ENCODE measurements at regions not wholly inside any gene's neighbourhood (a gene's known extent, or its start where the extent isn't known, plus 50 kb on each side); places are given as distances from the start of the nearest gene placed in this dataset.

GRCh38 chr21:41640748-41641509 is 125.9 kb downstream of the RIPK4 start:
- no peaks in the 10 kb centered on the region for H3K27me3 ChIP-seq
- peak overlapping the region; percentile 62 to 65 for H3K27ac ChIP-seq
- H3K36me3 ChIP-seq = no peaks in the 10 kb centered on the region
- intact Hi-C loops (cut with DNase I; ENCODE audit: low total_unique reads) = no loop called here
- TF ChIP-seq POLR2AphosphoS5 (IDR thresholded peaks at IDR 0.05) = no peak
- no peak for TF ChIP-seq CTCF (IDR thresholded peaks at IDR 0.05)
- TF ChIP-seq POLR2A (IDR thresholded peaks at IDR 0.05) = no peak
- DNase-seq (ENCODE audit: low spot score in 2 of 2) = no peak
- H3K4me1 ChIP-seq = no peaks in the 10 kb centered on the region
- no peak overlapping the region for H3K4me3 ChIP-seq
- H3K9me3 ChIP-seq = peaks cover 0 to 5% of the 10 kb centered on the region in 2 donors

GRCh38 chr21:41639766-41640165 is 127.1 kb downstream of the RIPK4 start:
- no peaks in the 10 kb centered on the region for H3K27me3 ChIP-seq
- no peak overlapping the region for H3K4me3 ChIP-seq
- no peak overlapping the region for H3K27ac ChIP-seq
- peaks cover 0 to 5% of the 10 kb centered on the region in 2 donors for H3K9me3 ChIP-seq
- no peaks in the 10 kb centered on the region for H3K4me1 ChIP-seq
- no peak for TF ChIP-seq POLR2AphosphoS5 (IDR thresholded peaks at IDR 0.05)
- no peak for TF ChIP-seq POLR2A (IDR thresholded peaks at IDR 0.05)
- TF ChIP-seq CTCF (IDR thresholded peaks at IDR 0.05) = no peak
- no peak for DNase-seq (ENCODE audit: low spot score in 2 of 2)
- intact Hi-C loops (cut with DNase I; ENCODE audit: low total_unique reads) = no loop called here
- no peaks in the 10 kb centered on the region for H3K36me3 ChIP-seq

- Histone ChIP-seq H3K27ac (no peak overlapping the region), H3K9me3 (peaks cover 0 to 5% of the 10 kb centered on the region in 2 donors), H3K36me3 (no peaks in the 10 kb centered on the region), H3K4me1 (no peaks in the 10 kb centered on the region), H3K27me3 (no peaks in the 10 kb centered on the region), H3K4me3 (no peak overlapping the region)
- intact Hi-C loops (cut with DNase I; ENCODE audit: low total_unique reads) = no loop called here
- no peak for DNase-seq (ENCODE audit: low spot score in 2 of 2)
- TF ChIP-seq POLR2A (IDR thresholded peaks at IDR 0.05) (no peak), CTCF (IDR thresholded peaks at IDR 0.05) (no peak), POLR2AphosphoS5 (IDR thresholded peaks at IDR 0.05) (no peak)
These were observed 127.5 kb downstream of the RIPK4 start for GRCh38 chr21:41639336-41639735.

- Histone ChIP-seq H3K27me3 (no peaks in the 10 kb centered on the region), H3K4me3 (no peak overlapping the region), H3K27ac (no peak overlapping the region), H3K4me1 (no peaks in the 10 kb centered on the region), H3K36me3 (no peaks in the 10 kb centered on the region), H3K9me3 (peaks cover 0 to 5% of the 10 kb centered on the region in 2 donors)
- intact Hi-C loops (cut with DNase I; ENCODE audit: low total_unique reads) = no loop called here
- no peak for TF ChIP-seq CTCF (IDR thresholded peaks at IDR 0.05)
- TF ChIP-seq POLR2A (IDR thresholded peaks at IDR 0.05) = no peak
- no peak for TF ChIP-seq POLR2AphosphoS5 (IDR thresholded peaks at IDR 0.05)
- DNase-seq (ENCODE audit: low spot score in 2 of 2) = no peak
These were observed 128.6 kb downstream of the RIPK4 start for GRCh38 chr21:41638201-41638790.
